PC-3 (cell line): ENCODE measurements at regions not wholly inside any gene's neighbourhood (a gene's known extent, or its start where the extent isn't known, plus 50 kb on each side); places are given as distances from the start of the nearest gene placed in this dataset.

Experiments used
- ATAC-seq: fragments of 200-7000 bp; cut with Tn5 transposase; 2 replicates; pipeline ENCODE4 v1.9.1; 2020; ENCODE audit warnings: mild to moderate bottlenecking, moderate library complexity
- BruUV-seq: library from RNA; stranded (reverse); fragments of 400-500 nt; replicated peaks from 2 replicates; lab custom pipeline; 2021; lab: Mats Ljungman, UMichigan
- CTCF ChIA-PET: fragments of 300-600 bp; sonication (Branson Sonifier 250); formaldehyde crosslinking; loops from one replicate; lab custom pipeline; 2022; ENCODE audit warnings: antibody characterized with exemption; lab: Charles Lee
- POLR2A ChIA-PET: fragments of 300-600 bp; sonication (Branson Sonifier 250); formaldehyde crosslinking; loops from one replicate; lab custom pipeline; 2022; ENCODE audit warnings: antibody characterized with exemption; ENCODE audit not compliant: unreplicated experiment; lab: Charles Lee
- DNase-seq: peaks from one replicate; pipeline ENCODE4 v3.0.0-alpha.2; 2015
- H2AFZ ChIP-seq: fragments of 300-600 bp; sonication (generic); 2 replicates; pipeline ENCODE4 v1.6.0; 2016; ENCODE audit warnings: antibody characterized with exemption, low read length
- H3F3A ChIP-seq: fragments of 300-600 bp; sonication (generic); one replicate; pipeline ENCODE4 v1.6.0; 2017; ENCODE audit warnings: antibody characterized with exemption, low read length, control low read depth, mild to moderate bottlenecking; ENCODE audit not compliant: unreplicated experiment
- H3K27ac ChIP-seq: fragments of 300-600 bp; sonication (generic); 2 replicates; pipeline ENCODE4 v1.5.1; 2016; ENCODE audit warnings: mild to moderate bottlenecking, low read length
- H3K27me3 ChIP-seq: fragments of 300-600 bp; sonication (generic); 2 replicates; pipeline ENCODE4 v1.6.1; 2016; ENCODE audit warnings: low read length, mixed read lengths
- H3K36me3 ChIP-seq: fragments of 300-600 bp; sonication (generic); 2 replicates; pipeline ENCODE4 v1.6.1; 2016; ENCODE audit warnings: low read depth, mixed run types, low read length, mixed read lengths
- H3K4me1 ChIP-seq: fragments of 300-600 bp; sonication (generic); 2 replicates; pipeline ENCODE4 v1.5.1; 2016; ENCODE audit warnings: low read length; ENCODE audit not compliant: insufficient read depth
- H3K4me2 ChIP-seq: fragments of 300-600 bp; sonication (generic); 2 replicates; pipeline ENCODE4 v1.6.0; 2016; ENCODE audit warnings: low read length
- H3K4me3 ChIP-seq: fragments of 300-600 bp; sonication (generic); 2 replicates; pipeline ENCODE4 v1.5.1; 2016; ENCODE audit warnings: mild to moderate bottlenecking, low read length, mixed read lengths
- H3K79me2 ChIP-seq: fragments of 300-600 bp; sonication (generic); 2 replicates; pipeline ENCODE4 v1.6.1; 2017; ENCODE audit warnings: low read length, mixed read lengths
- H3K9ac ChIP-seq: fragments of 300-600 bp; sonication (generic); 2 replicates; pipeline ENCODE4 v1.6.0; 2016; ENCODE audit warnings: mild to moderate bottlenecking, low read length
- H3K9me2 ChIP-seq: fragments of 300-600 bp; sonication (generic); replicated peaks from 2 replicates; pipeline ENCODE4 v1.6.1; 2016; ENCODE audit warnings: mixed run types, low read length, mixed read lengths
- H3K9me3 ChIP-seq: fragments of 300-600 bp; sonication (generic); 2 replicates; pipeline ENCODE4 v1.6.1; 2016; ENCODE audit warnings: low read length, mixed read lengths
- H4K20me1 ChIP-seq: fragments of 300-600 bp; sonication (generic); 2 replicates; pipeline ENCODE4 v1.6.1; 2016; ENCODE audit warnings: low read length, mixed read lengths
- CTCF ChIP-seq: fragments of 300-600 bp; sonication (generic); conservative IDR thresholded peaks from 2 replicates; pipeline ENCODE4 v1.5.1; 2017; ENCODE audit warnings: antibody characterized with exemption, low read depth, mild to moderate bottlenecking, low read length
- EZH2 ChIP-seq: fragments of 300-600 bp; sonication (generic); IDR thresholded peaks from one replicate; pipeline ENCODE4 v1.6.1; 2017; ENCODE audit warnings: antibody characterized with exemption, mild to moderate bottlenecking, low read length; ENCODE audit not compliant: unreplicated experiment
- EZH2phosphoT487 ChIP-seq: fragments of 300-600 bp; sonication (generic); IDR thresholded peaks from 2 replicates; pipeline ENCODE4 v1.6.1; 2018; ENCODE audit warnings: mild to moderate bottlenecking, antibody characterized with exemption, low read length, borderline replicate concordance
- intact Hi-C: fragments of 100-400 bp; cut with micrococcal nuclease; formaldehyde crosslinking; loops from 2 replicates; pipeline ENCODE4 v1.9.0; 2023

GRCh38 chr5:31124026-31124425, 69.5 kb upstream of the CDH6 start:
- Histone ChIP-seq H3K4me1 (peaks cover 14% of the 10 kb centered on the region), H3K79me2 (no peaks in the 10 kb centered on the region), H3K9me3 (no peaks in the 10 kb centered on the region), H3K27ac (no peak overlapping the region), H3K4me3 (no peak overlapping the region), H3K4me2 (no peak overlapping the region), H3F3A (no peaks in the 10 kb centered on the region), H3K36me3 (no peaks in the 10 kb centered on the region), H3K9me2 (no peaks in the 10 kb centered on the region), H2AFZ (no peak overlapping the region), H3K27me3 (no peaks in the 10 kb centered on the region), H4K20me1 (no peaks in the 10 kb centered on the region), H3K9ac (no peak overlapping the region)
- ATAC-seq = no peak
- POLR2A ChIA-PET = no interaction called here
- intact Hi-C loops = no loop called here
- DNase-seq = no peak
- no TSS peak for BruUV-seq
- no peak for TF ChIP-seq EZH2
- TF ChIP-seq EZH2phosphoT487 = no peak
- TF ChIP-seq CTCF = no peak
- CTCF ChIA-PET = no interaction called here

DNA sequence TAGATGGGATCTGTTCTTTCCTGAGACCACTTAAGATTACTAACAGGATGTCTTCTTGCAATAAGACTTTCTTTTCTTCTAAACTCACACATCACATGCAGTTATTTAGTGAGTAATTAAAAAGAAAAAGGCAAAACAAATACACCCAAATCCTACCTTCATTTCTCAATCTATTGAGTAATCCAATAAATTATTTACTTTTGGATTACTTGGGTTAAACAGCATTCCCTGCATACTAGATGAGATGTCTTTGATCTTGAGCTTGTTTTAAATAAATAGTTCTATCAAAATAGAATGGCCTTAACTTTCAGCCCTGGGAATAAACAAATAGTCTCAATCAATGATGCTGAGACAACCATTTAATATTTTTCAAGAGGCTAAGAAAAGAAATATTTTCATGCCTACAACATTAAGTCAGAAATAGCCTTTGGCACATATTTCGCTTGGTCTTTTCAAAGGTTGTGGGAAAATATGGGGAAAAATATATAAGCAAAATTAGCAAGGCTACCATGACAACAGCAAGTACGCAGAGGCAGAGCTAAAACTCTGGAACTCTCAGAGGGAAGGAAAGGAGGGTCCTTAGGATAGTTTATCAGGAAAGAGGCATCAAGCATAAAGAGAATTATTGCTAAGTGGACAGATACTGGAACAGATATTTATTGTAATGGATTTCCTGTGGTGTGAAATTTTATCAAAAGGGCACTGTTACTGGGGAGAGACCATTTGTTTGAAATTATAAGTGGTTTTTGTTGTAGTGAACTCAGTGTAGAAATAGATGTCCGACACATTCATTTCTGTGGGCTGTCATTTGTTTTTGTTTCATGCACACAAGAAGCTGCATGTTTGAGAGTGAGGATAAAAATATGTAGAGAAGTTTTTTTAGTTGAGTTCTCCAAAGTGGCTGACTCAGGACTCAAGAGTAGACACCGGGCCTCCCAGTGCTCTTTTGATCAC, 70.2 kb upstream of the CDH6 start:
- Histone ChIP-seq H3K36me3 (no peaks in the 10 kb centered on the region), H3K4me2 (no peak overlapping the region), H3K9me2 (no peaks in the 10 kb centered on the region)

More for the DNA sequence above, 70.2 kb upstream of the CDH6 start:
- ATAC-seq (no peak), DNase-seq (peak; percentile 26)
- Histone ChIP-seq H3K27ac (no peak overlapping the region), H3K9me3 (no peaks in the 10 kb centered on the region), H3K4me3 (no peak overlapping the region), H3K27me3 (no peaks in the 10 kb centered on the region), H4K20me1 (no peaks in the 10 kb centered on the region), H3K4me1 (peaks cover 14% of the 10 kb centered on the region), H3K79me2 (no peaks in the 10 kb centered on the region), H2AFZ (no peak overlapping the region), H3F3A (no peaks in the 10 kb centered on the region), H3K9ac (no peak overlapping the region)
- CTCF ChIA-PET = no interaction called here
- POLR2A ChIA-PET = no interaction called here
- intact Hi-C loops = no loop called here
- BruUV-seq = no TSS peak
- no peak for TF ChIP-seq EZH2
- no peak for TF ChIP-seq CTCF
- TF ChIP-seq EZH2phosphoT487 = no peak
